ENCODE measurements at regions not wholly inside any gene's neighbourhood (a gene's known extent, or its start where the extent isn't known, plus 50 kb on each side); places are given as distances from the start of the nearest gene placed in this dataset.
"Not testable (repeated sequence)": the region's sequence is repeated elsewhere in the genome, so short reads cannot be mapped to it uniquely, and the experiment has no call there.

DNA sequence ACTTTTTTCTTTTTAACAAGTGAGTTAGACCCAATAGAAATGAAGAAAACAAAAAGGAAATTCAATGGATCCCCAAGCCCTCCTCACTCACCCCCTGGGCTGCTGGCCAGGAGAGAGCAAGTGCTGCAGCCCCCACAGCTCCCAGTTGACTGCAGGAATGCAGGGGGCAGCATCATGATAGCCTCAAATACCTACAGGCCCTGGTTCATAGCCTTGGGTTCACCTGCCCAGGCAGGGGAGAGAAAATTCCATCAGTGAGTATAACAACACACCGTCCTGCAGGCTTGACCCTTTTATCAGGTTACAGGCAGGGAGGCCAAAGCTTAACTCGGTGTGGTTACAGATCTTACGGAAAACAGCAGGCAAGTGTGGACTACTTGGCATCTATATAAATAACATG is 76.3 kb downstream of the PHLDA1 start:
- Mint-ChIP-seq H3K4me1 (ENCODE audit: low read depth) (peaks cover 19% of the 10 kb centered on the region), H3K27ac (no peak overlapping the region), H3K27me3 (ENCODE audit: low read depth) (no peaks in the 10 kb centered on the region), H3K36me3 (ENCODE audit: low read depth) (no peaks in the 10 kb centered on the region), H3K4me3 (no peak overlapping the region), H3K9me3 (no peaks in the 10 kb centered on the region)
- CTCF ChIA-PET, result no interaction called here
- intact Hi-C loops (cut with micrococcal nuclease), result no loop called here
- no peak for DNase-seq

DNA sequence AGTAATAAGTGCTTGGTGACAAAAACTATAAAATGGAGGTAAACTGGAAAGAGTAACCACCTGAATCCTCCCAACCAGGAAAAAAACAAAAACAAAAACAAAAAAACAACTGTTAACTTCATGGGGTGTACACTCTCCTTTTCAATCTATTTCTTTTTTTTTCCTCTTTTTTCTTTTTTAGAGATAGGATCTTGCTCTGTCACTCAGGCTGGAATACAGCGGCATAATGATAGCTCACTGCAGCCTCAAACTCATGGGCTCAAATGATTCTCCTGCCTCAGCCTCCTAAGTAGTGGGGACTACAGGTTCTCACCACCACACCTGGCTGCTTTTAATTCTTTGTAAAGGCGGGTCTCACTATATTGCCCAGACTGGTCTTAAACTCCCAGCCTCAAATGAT is 76.8 kb downstream of the PHLDA1 start:
- no peaks in the 10 kb centered on the region for H3K36me3 Mint-ChIP-seq (ENCODE audit: low read depth)
- H3K27me3 Mint-ChIP-seq (ENCODE audit: low read depth), result no peaks in the 10 kb centered on the region
- CTCF ChIA-PET, result no interaction called here
- intact Hi-C loops (cut with micrococcal nuclease), result no loop called here
- H3K4me1 Mint-ChIP-seq (ENCODE audit: low read depth), result peaks cover 14% of the 10 kb centered on the region
- H3K9me3 Mint-ChIP-seq, result no peaks in the 10 kb centered on the region
- DNase-seq, result no peak
- no peak overlapping the region for H3K4me3 Mint-ChIP-seq
- no peak overlapping the region for H3K27ac Mint-ChIP-seq

DNA sequence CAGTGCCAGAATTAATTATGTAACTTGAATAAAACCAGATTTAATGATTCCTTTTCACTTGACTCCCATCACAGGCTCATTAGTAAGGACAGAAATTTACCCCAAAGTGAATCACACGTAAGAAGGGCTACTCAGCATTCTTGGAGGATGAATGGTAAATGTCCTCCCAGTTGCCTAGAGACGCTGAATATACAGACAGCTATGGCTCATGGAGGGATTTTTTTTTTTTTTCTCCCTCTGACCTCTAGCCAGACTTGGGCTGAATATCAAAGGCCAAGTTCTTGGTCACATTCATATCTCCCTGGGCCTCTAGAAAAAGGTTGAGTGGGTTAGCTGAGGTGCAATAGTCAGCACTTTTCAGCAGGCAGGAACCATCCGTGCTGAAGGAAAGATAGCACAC is 77.5 kb downstream of the PHLDA1 start:
- no peak overlapping the region for H3K4me3 Mint-ChIP-seq
- CTCF ChIA-PET, result interaction anchor here (0.7 kb wide), 1 partner anchor 137 kb away, joined by 3 read pairs; no protein-coding TSS in a partner anchor
- no peaks in the 10 kb centered on the region for H3K36me3 Mint-ChIP-seq (ENCODE audit: low read depth)
- no peak for DNase-seq
- H3K27me3 Mint-ChIP-seq (ENCODE audit: low read depth), result no peaks in the 10 kb centered on the region
- no peak overlapping the region for H3K27ac Mint-ChIP-seq
- intact Hi-C loops (cut with micrococcal nuclease), result no loop called here
- peaks cover 8% of the 10 kb centered on the region for H3K4me1 Mint-ChIP-seq (ENCODE audit: low read depth)
- H3K9me3 Mint-ChIP-seq, result no peaks in the 10 kb centered on the region

DNA sequence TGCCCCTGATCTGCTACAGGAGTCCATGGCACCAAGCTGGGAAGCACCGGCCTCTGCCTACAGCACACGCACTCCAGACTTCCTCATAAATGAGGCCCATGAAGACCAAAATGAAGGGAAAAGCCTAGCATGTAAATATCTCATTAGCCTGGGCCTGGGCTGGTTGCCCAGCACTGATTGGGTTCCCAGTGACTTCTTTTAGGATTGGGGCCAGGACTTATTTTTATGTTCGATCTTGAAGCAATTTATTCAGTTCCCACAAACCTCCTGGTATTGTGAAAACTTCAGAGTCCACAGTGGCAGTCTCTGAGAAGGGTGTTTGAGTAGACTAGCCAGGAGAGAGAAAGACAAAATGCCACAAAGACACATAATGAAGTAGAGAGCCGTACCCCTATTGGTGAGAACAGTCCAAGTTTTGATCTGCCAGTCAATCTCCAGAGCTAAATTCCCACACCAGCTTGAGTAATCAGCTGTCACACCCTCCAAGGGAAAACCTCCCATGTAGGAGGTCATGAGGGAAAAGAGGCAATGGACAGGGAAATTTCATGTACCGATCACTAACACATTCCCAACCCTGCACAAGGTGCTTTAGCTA is 78.2 kb downstream of the PHLDA1 start:
- H3K27ac Mint-ChIP-seq, result no peak overlapping the region
- CTCF ChIA-PET, result interaction anchor here (0.7 kb wide), 1 partner anchor 136 kb away, joined by 3 read pairs; no protein-coding TSS in a partner anchor
- intact Hi-C loops (cut with micrococcal nuclease), result no loop called here
- no peak for DNase-seq
- no peaks in the 10 kb centered on the region for H3K27me3 Mint-ChIP-seq (ENCODE audit: low read depth)
- H3K36me3 Mint-ChIP-seq (ENCODE audit: low read depth), result no peaks in the 10 kb centered on the region
- H3K4me3 Mint-ChIP-seq, result no peak overlapping the region
- H3K9me3 Mint-ChIP-seq, result no peaks in the 10 kb centered on the region
- peaks cover 5% of the 10 kb centered on the region for H3K4me1 Mint-ChIP-seq (ENCODE audit: low read depth)

DNA sequence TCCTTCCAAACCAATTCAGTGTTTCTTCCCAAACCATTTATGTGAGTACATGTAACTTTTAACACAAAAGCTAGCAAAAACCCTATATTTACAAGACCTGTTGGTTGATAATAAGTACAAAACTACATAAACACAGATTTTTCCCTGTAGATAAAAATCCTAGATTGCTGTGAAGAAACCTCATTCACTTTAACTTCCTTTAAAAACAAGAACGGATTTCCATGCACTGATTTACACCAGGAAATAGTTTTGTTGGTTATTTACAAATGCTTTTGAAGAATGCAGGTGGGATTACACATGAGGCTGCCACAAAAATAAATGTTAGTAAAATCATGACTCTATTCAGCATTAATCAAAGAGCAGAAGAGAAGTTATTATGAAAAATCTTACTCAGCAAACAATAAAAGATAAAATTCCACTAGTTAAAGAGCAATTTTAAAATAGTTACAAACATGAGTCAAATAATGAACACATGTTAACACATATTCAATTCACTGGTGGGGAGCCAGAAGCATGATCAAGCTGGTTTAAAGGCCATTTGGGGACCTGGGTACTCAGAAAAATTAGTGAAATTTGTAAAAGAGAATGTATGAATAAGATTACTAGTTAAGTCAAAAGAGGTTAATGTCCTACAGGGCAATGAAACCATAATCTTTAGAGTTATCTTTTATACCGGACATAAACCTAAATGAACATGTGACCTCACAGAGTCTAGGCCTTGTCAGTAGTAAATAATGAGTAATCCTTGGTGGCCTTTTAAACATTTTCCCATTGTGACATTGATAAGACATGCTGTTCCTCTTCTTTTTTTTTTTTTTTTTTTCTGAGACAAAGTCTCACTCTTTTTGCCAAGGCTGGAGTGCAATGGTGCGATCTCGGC is 79.9 kb downstream of the PHLDA1 start:
- H3K4me1 Mint-ChIP-seq (ENCODE audit: low read depth), result peaks cover 7% of the 10 kb centered on the region
- no peaks in the 10 kb centered on the region for H3K9me3 Mint-ChIP-seq
- DNase-seq, result no peak
- intact Hi-C loops (cut with micrococcal nuclease), result no loop called here
- no peaks in the 10 kb centered on the region for H3K36me3 Mint-ChIP-seq (ENCODE audit: low read depth)
- no peak overlapping the region for H3K4me3 Mint-ChIP-seq
- CTCF ChIA-PET, result no interaction called here
- no peak overlapping the region for H3K27ac Mint-ChIP-seq
- H3K27me3 Mint-ChIP-seq (ENCODE audit: low read depth), result no peaks in the 10 kb centered on the region

DNA sequence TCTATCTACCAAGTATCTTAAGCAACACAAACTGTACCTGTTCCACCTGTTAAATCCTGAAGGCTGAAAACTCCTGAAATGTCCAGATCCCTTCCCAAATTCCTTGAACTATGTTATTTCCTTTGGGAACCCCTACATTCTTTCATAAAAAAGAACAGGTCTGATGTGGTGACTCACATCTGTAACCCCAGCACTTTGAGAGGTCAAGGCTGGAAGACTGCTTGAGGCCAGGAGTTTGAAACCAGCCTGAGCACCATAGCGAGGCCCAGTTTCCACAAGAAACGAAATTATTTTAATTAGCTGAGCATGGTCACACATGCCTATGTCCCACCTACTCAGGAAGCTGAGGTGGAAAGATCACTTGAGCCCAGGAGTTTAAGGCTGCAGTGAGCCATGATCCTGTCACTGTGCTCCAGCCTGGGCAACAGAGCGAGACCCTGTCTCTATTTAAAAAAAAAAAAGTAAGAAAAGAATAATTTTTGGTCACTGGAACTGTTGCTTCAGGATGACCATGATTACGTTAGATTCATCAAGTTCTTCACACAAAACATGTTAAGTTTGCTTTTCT is 84.3 kb downstream of the PHLDA1 start:
- CTCF ChIA-PET, result interaction anchor here (1.0 kb wide), 1 partner anchor 84 kb away, joined by 3 read pairs; the partner anchor contains the start of gene PHLDA1
- Mint-ChIP-seq H3K9me3 (no peaks in the 10 kb centered on the region), H3K36me3 (ENCODE audit: low read depth) (no peaks in the 10 kb centered on the region), H3K4me1 (ENCODE audit: low read depth) (peaks cover 27% of the 10 kb centered on the region), H3K27ac (no peak overlapping the region), H3K27me3 (ENCODE audit: low read depth) (no peaks in the 10 kb centered on the region), H3K4me3 (no peak overlapping the region)
- intact Hi-C loops (cut with micrococcal nuclease), result no loop called here
- DNase-seq, result no peak

DNA sequence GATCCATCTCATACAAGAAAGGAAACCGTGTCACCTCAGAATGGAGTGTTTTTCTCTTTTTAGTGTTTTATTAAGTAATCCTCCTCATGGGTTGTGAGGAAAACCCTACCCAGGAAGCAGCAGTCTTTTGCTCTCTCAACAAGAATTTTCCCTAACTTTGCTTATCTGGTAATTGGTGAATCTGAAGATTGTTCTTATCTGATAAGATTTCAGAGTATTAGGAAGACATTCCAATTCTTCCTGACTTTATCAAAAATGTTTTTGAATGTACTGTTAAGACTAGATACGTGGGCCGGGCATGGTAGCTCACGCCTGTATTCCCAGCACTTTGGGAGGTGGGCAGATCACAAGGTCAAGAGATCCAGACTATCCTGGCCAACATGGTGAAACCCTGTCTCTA is 86.0 kb downstream of the PHLDA1 start:
- H3K36me3 Mint-ChIP-seq (ENCODE audit: low read depth), result peaks cover 1% of the 10 kb centered on the region
- no peak overlapping the region for H3K4me3 Mint-ChIP-seq
- H3K9me3 Mint-ChIP-seq, result peaks cover 1% of the 10 kb centered on the region
- no peak for DNase-seq
- H3K27ac Mint-ChIP-seq, result no peak overlapping the region
- intact Hi-C loops (cut with micrococcal nuclease), result loop anchor here (2.0 kb wide), 1 partner anchor 139 kb away; the partner anchor contains the start of gene NAP1L1
- CTCF ChIA-PET, result interaction anchor here (0.5 to 1.5 kb wide), 4 partner anchors 33 to 75 kb away, joined by 3 to 5 read pairs (median 4); no protein-coding TSS in a partner anchor
- peaks cover 22% of the 10 kb centered on the region for H3K4me1 Mint-ChIP-seq (ENCODE audit: low read depth)
- no peaks in the 10 kb centered on the region for H3K27me3 Mint-ChIP-seq (ENCODE audit: low read depth)

DNA sequence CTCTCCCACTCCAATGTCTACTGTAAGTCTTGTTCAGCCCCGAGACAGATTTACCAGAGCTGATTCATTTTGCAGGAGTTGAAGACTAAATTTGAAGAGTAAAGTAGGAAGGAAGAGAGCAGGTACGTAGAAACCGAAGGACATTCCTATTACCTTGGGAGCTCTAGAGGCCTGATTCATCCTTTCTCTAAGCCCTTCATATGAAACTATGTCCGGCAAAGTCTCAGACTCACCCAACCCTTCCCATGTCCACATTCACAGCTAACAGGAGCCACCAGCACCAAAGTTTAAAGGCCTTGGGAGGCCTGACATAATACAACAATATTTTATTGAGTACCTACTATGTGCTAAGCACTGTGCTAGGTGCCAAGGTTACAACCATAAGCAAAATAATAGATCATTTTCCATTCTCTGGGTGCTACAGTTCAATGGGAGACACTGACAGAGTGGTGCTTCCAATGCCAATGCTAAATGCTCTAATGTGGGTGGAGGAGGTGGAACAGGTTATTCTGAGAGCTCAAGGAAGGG is 86.6 kb downstream of the PHLDA1 start:
- CTCF ChIA-PET, result interaction anchor here (0.5 to 1.5 kb wide), 4 partner anchors 33 to 74 kb away, joined by 3 to 5 read pairs (median 4); no protein-coding TSS in a partner anchor
- intact Hi-C loops (cut with micrococcal nuclease), result loop anchor here (1.0 to 2.0 kb wide), 11 partner anchors 11 to 510 kb away; partner anchors contain the start of genes GLIPR1, NAP1L1 and PHLDA1
- Mint-ChIP-seq H3K4me1 (ENCODE audit: low read depth) (peaks cover 22% of the 10 kb centered on the region), H3K36me3 (ENCODE audit: low read depth) (peaks cover 1% of the 10 kb centered on the region), H3K9me3 (peaks cover 1% of the 10 kb centered on the region), H3K27ac (peak overlapping the region; percentile 87), H3K4me3 (no peak overlapping the region), H3K27me3 (ENCODE audit: low read depth) (no peaks in the 10 kb centered on the region)
- no peak for DNase-seq

DNA sequence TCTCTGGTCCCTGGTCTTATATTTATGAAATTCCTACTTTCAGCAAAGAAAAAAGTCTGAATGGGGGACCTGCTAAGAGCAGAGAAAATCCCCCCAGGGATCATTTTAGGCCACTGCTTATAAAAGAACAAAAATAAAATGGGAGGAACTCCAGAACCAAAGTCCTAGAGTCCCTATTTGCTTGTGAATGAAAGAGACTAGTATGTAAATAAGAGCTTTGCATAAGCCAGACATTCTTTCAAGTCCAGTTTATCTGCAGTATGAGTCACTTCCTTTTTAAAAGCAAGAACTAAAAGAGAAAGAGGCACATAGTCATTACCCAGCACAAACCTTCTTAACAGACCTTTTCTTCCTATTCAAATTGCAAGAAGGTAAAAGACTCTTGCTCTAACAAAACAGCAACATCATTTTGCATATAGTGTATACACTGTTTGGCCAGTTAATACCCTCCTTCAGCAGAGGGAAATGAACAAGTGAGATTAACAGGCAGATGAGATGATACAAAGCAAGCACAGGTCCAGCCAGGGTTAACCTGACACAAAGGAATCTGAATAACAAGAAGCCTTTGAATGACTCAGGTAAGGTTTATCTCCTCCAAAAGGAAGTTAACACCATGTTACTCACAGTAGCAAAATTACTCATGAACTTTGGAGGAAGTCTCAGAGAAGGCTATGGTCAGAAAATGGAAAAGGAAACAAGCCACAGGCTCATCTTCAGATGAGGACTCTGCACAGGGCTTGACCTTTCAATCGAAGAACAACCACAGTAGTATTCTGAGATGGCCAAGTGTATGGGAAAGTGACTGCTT is 87.3 kb downstream of the PHLDA1 start:
- H3K36me3 Mint-ChIP-seq (ENCODE audit: low read depth), result peaks cover 1% of the 10 kb centered on the region
- no peak overlapping the region for H3K4me3 Mint-ChIP-seq
- peak overlapping the region; percentile 87 for H3K27ac Mint-ChIP-seq
- peaks cover 22% of the 10 kb centered on the region for H3K4me1 Mint-ChIP-seq (ENCODE audit: low read depth)
- intact Hi-C loops (cut with micrococcal nuclease), result loop anchor here (1.0 to 2.0 kb wide), 11 partner anchors 10 to 511 kb away; partner anchors contain the start of genes GLIPR1, NAP1L1 and PHLDA1
- peak; percentile 44 for DNase-seq
- H3K9me3 Mint-ChIP-seq, result peaks cover 1% of the 10 kb centered on the region
- H3K27me3 Mint-ChIP-seq (ENCODE audit: low read depth), result no peaks in the 10 kb centered on the region
- CTCF ChIA-PET, result interaction anchor here (0.7 to 1.5 kb wide), 4 partner anchors 34 to 300 kb away, joined by 3 to 5 read pairs (median 3); no protein-coding TSS in a partner anchor

DNA sequence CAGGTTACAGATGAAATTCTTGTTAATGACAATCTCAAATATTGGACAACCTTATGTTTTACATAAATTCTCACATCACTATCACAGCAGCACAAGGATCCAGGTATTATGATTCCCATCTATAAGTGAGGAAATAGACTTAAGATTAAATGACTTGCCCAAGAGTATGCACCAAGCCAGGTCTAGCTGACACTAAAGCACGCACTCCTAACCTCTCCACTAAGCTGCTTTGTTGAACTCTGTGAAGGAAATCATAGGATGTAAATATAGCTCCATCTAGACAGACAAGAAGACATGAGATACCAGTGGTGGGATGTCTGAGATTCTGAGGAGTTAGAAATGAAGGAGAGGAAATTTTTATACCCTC is 87.9 kb downstream of the PHLDA1 start:
- Mint-ChIP-seq H3K36me3 (ENCODE audit: low read depth) (peaks cover 1% of the 10 kb centered on the region), H3K27ac (peak overlapping the region; percentile 87), H3K4me1 (ENCODE audit: low read depth) (peaks cover 22% of the 10 kb centered on the region), H3K27me3 (ENCODE audit: low read depth) (no peaks in the 10 kb centered on the region), H3K9me3 (peaks cover 1% of the 10 kb centered on the region), H3K4me3 (no peak overlapping the region)
- CTCF ChIA-PET, result interaction anchor here (0.7 to 1.5 kb wide), 3 partner anchors 34 to 299 kb away, joined by 3 read pairs; no protein-coding TSS in a partner anchor
- intact Hi-C loops (cut with micrococcal nuclease), result loop anchor here (1.0 to 2.0 kb wide), 11 partner anchors 9 to 512 kb away; partner anchors contain the start of genes GLIPR1, NAP1L1 and PHLDA1
- no peak for DNase-seq

DNA sequence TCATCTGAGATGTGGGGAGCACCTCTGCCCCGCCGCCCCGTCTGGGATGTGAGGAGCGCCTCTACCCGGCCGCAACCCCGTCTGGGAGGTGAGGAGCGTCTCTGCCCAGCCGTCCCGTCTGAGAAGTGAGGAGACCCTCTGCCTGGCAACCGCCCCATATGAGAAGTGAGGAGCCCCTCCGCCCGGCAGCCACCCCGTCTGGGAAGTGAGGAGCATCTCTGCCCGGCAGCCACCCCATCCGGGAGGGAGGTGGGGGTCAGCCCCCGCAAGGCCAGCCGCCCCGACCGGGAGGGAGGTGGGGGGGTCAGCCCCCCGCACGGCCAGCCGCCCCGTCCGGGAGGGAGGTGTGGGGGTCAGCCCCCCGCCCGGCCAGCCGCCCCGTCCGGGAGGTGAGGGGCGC is 89.9 kb downstream of the PHLDA1 start:
- H3K4me3 Mint-ChIP-seq; H3K36me3 Mint-ChIP-seq (ENCODE audit: low read depth); H3K9me3 Mint-ChIP-seq; H3K27me3 Mint-ChIP-seq (ENCODE audit: low read depth); H3K27ac Mint-ChIP-seq; intact Hi-C loops (cut with micrococcal nuclease); CTCF ChIA-PET; DNase-seq: not testable (repeated sequence)
- peaks cover 20% of the 10 kb centered on the region for H3K4me1 Mint-ChIP-seq (ENCODE audit: low read depth)
